ENCODE measurements at regions not wholly inside any gene's neighbourhood (a gene's known extent, or its start where the extent isn't known, plus 50 kb on each side); places are given as distances from the start of the nearest gene placed in this dataset.

GRCh38 chrX:54675762-54676161, 122.3 kb downstream of the ITIH6 start:
- TF ChIP-seq POLR2A (IDR thresholded peaks at IDR 0.05; ENCODE audit: low read depth, low read length) (no peak), CTCF (conservative IDR thresholded peaks at IDR 0.05; ENCODE audit: low read depth, low read length) (no peak), MXI1 (IDR thresholded peaks at IDR 0.05; ENCODE audit: borderline replicate concordance, low read depth, low read length) (no peak), FOS (IDR thresholded peaks at IDR 0.05; ENCODE audit: low read depth, low read length) (no peak), USF2 (IDR thresholded peaks at IDR 0.05; ENCODE audit: low read depth, low read length) (no peak), CEBPB (IDR thresholded peaks at IDR 0.05; ENCODE audit: low read depth, low read length) (no peak), CHD1 (IDR thresholded peaks at IDR 0.05; ENCODE audit: low read depth, low read length) (no peak), RAD21 (IDR thresholded peaks at IDR 0.05; ENCODE audit: low read length) (no peak)

Measured in IMR-90 (cell line).